ENCODE measurements at regions not wholly inside any gene's neighbourhood (a gene's known extent, or its start where the extent isn't known, plus 50 kb on each side); places are given as distances from the start of the nearest gene placed in this dataset.

DNA sequence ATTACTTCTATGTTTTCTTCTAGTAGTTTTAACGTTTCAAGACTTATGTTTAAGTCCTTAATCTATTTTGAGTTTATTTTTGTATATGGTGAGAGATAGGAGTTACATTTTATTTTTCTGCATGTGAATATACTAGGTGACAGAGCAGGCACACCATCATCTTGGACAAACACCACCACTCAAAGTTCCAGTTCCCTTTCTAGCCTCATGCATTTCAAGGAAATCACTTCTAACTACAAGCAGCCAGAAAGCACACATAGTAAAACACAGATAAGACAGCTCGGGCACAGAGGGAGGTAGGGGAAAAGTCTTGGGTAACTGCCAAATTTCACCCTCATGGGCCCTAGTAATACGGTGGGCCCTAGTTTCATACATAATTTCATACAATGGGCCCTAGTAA lies 609.4 kb upstream of the HS3ST5 start:
- Mint-ChIP-seq H3K4me3 (ENCODE audit: low read depth, unreplicated experiment) (no peak overlapping the region), H3K9me3 (ENCODE audit: low read depth, unreplicated experiment) (peaks cover 2% of the 10 kb centered on the region), H3K36me3 (ENCODE audit: insufficient read depth, unreplicated experiment) (no peaks in the 10 kb centered on the region)

DNA sequence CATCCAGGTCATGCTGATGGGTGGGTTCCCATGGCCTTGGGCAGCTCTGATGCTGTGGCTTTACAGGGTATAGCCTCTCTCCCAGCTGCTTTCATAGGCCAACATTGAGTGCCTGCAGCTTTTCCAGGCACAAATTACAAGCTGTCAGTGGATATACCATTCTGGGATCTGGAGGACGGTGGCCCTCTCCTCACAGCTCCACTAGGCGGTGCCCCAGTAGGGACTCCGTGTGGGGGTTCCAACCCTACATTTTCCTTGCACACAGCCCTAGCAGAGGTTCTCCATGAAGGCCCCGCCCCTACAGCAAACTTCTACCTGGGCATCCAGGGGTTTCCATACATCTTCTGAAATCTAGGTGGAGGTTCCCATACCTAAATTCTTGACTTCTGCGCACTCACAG lies 602.6 kb upstream of the HS3ST5 start:
- no peaks in the 10 kb centered on the region for H3K36me3 Mint-ChIP-seq (ENCODE audit: insufficient read depth, unreplicated experiment)
- no peaks in the 10 kb centered on the region for H3K27me3 Mint-ChIP-seq (ENCODE audit: unreplicated experiment)
- no peak overlapping the region for H3K27ac Mint-ChIP-seq (ENCODE audit: unreplicated experiment)
- BruUV-seq (replicated peaks) = no TSS peak
- intact Hi-C loops (cut with micrococcal nuclease; ENCODE audit: unreplicated experiment) = no loop called here
- CTCF ChIA-PET = no interaction called here
- H3K9me3 Mint-ChIP-seq (ENCODE audit: low read depth, unreplicated experiment) = peaks cover 15% of the 10 kb centered on the region
- H3K4me3 Mint-ChIP-seq (ENCODE audit: low read depth, unreplicated experiment) = no peak overlapping the region
- DNase-seq = no peak
- H3K4me1 Mint-ChIP-seq (ENCODE audit: low read depth, unreplicated experiment) = no peaks in the 10 kb centered on the region
- TF ChIP-seq, protein P1, sequence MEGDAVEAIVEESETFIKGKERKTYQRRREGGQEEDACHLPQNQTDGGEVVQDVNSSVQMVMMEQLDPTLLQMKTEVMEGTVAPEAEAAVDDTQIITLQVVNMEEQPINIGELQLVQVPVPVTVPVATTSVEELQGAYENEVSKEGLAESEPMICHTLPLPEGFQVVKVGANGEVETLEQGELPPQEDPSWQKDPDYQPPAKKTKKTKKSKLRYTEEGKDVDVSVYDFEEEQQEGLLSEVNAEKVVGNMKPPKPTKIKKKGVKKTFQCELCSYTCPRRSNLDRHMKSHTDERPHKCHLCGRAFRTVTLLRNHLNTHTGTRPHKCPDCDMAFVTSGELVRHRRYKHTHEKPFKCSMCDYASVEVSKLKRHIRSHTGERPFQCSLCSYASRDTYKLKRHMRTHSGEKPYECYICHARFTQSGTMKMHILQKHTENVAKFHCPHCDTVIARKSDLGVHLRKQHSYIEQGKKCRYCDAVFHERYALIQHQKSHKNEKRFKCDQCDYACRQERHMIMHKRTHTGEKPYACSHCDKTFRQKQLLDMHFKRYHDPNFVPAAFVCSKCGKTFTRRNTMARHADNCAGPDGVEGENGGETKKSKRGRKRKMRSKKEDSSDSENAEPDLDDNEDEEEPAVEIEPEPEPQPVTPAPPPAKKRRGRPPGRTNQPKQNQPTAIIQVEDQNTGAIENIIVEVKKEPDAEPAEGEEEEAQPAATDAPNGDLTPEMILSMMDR (IDR thresholded peaks at IDR 0.05; ENCODE audit: unreplicated experiment) = no peak

More for the DNA sequence above, 609.4 kb upstream of the HS3ST5 start:
- CTCF ChIA-PET = no interaction called here
- no TSS peak for BruUV-seq (replicated peaks)
- TF ChIP-seq, protein P1 (IDR thresholded peaks at IDR 0.05; ENCODE audit: unreplicated experiment) = no peak
- no peaks in the 10 kb centered on the region for H3K27me3 Mint-ChIP-seq (ENCODE audit: unreplicated experiment)
- H3K4me1 Mint-ChIP-seq (ENCODE audit: low read depth, unreplicated experiment) = no peaks in the 10 kb centered on the region
- H3K27ac Mint-ChIP-seq (ENCODE audit: unreplicated experiment) = no peak overlapping the region
- no peak for DNase-seq
- intact Hi-C loops (cut with micrococcal nuclease; ENCODE audit: unreplicated experiment) = no loop called here

DNA sequence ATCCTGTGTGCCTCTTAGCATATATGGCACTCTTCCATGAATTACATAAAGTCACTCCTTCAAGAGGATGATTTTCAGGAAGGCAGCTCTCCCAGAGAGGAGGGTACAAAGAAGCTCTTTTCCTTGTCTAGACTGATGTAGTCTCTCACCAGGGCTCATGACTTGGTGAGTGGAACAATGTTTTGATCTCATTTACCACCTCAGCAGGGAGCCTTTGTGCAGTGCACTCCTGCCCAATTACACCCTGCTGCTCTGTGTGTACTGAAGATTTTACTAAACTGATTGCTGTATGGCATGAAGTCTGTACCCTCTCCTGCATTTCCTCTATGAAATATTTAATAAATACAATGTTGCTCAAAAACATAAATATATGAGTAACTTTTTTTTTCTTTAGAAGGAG lies 598.3 kb upstream of the HS3ST5 start:
- CTCF ChIA-PET = no interaction called here
- DNase-seq = no peak
- Mint-ChIP-seq H3K36me3 (ENCODE audit: insufficient read depth, unreplicated experiment) (no peaks in the 10 kb centered on the region), H3K27ac (ENCODE audit: unreplicated experiment) (no peak overlapping the region), H3K4me1 (ENCODE audit: low read depth, unreplicated experiment) (no peaks in the 10 kb centered on the region), H3K4me3 (ENCODE audit: low read depth, unreplicated experiment) (no peak overlapping the region), H3K27me3 (ENCODE audit: unreplicated experiment) (no peaks in the 10 kb centered on the region), H3K9me3 (ENCODE audit: low read depth, unreplicated experiment) (peaks cover 10% of the 10 kb centered on the region)
- intact Hi-C loops (cut with micrococcal nuclease; ENCODE audit: unreplicated experiment) = no loop called here
- BruUV-seq (replicated peaks) = no TSS peak
- TF ChIP-seq, protein P1 (IDR thresholded peaks at IDR 0.05; ENCODE audit: unreplicated experiment) = no peak

DNA sequence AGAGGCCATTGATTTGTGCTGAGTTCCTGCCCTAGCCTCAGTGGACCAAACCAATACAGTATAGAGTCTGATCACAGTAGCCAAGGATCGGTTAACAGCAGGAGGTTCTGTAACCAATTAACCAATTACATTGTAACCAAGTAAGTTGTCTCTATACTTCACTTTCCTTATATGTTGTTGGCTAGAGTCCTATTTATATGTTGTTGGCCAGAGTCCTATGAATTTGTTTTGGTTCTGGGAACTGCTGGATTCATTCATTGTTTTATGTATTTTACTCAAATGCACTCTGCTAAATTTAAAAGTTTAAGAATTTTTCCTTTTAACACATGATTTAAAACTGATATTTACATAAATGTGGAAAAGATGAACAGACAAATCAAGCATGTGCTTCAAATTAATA lies 597.4 kb upstream of the HS3ST5 start:
- no peak for DNase-seq
- intact Hi-C loops (cut with micrococcal nuclease; ENCODE audit: unreplicated experiment) = no loop called here
- CTCF ChIA-PET = no interaction called here
- TF ChIP-seq, protein P1 (IDR thresholded peaks at IDR 0.05; ENCODE audit: unreplicated experiment) = no peak
- H3K27me3 Mint-ChIP-seq (ENCODE audit: unreplicated experiment) = no peaks in the 10 kb centered on the region
- BruUV-seq (replicated peaks) = no TSS peak
- no peak overlapping the region for H3K4me3 Mint-ChIP-seq (ENCODE audit: low read depth, unreplicated experiment)
- peaks cover 12% of the 10 kb centered on the region for H3K9me3 Mint-ChIP-seq (ENCODE audit: low read depth, unreplicated experiment)
- H3K36me3 Mint-ChIP-seq (ENCODE audit: insufficient read depth, unreplicated experiment) = no peaks in the 10 kb centered on the region
- H3K4me1 Mint-ChIP-seq (ENCODE audit: low read depth, unreplicated experiment) = no peaks in the 10 kb centered on the region
- no peak overlapping the region for H3K27ac Mint-ChIP-seq (ENCODE audit: unreplicated experiment)

DNA sequence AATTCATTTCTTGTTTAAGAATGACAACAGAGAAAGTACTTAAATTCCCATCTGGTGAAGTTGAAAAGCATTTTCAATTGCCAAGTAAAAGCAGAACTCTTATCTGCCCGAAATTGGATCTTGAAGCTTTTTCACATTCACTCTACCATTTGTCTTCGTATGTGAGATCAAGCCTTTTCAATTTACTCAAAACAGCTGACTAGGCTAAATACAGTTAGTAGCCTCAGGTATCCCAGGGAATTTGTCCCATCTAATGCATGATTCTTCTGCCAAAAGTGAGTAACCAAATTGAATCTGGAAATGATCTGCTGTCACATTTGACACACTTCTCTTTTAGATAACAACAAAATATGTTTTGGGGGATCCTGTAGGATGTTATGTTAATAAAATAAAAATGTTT lies 596.8 kb upstream of the HS3ST5 start:
- Mint-ChIP-seq H3K9me3 (ENCODE audit: low read depth, unreplicated experiment) (peaks cover 12% of the 10 kb centered on the region), H3K27me3 (ENCODE audit: unreplicated experiment) (no peaks in the 10 kb centered on the region), H3K27ac (ENCODE audit: unreplicated experiment) (no peak overlapping the region), H3K36me3 (ENCODE audit: insufficient read depth, unreplicated experiment) (no peaks in the 10 kb centered on the region), H3K4me1 (ENCODE audit: low read depth, unreplicated experiment) (no peaks in the 10 kb centered on the region), H3K4me3 (ENCODE audit: low read depth, unreplicated experiment) (no peak overlapping the region)
- TF ChIP-seq, protein P1 (IDR thresholded peaks at IDR 0.05; ENCODE audit: unreplicated experiment) = no peak
- CTCF ChIA-PET = no interaction called here
- intact Hi-C loops (cut with micrococcal nuclease; ENCODE audit: unreplicated experiment) = no loop called here
- DNase-seq = no peak
- BruUV-seq (replicated peaks) = no TSS peak

Data from Calu3 (cell line).